ENCODE measurements at regions not wholly inside any gene's neighbourhood (a gene's known extent, or its start where the extent isn't known, plus 50 kb on each side); places are given as distances from the start of the nearest gene placed in this dataset.
A peak's percentile ranks its signal among the peaks of the same experiment; 100 is the strongest.
"Not testable (repeated sequence)": the region's sequence is repeated elsewhere in the genome, so short reads cannot be mapped to it uniquely, and the experiment has no call there.

DNA sequence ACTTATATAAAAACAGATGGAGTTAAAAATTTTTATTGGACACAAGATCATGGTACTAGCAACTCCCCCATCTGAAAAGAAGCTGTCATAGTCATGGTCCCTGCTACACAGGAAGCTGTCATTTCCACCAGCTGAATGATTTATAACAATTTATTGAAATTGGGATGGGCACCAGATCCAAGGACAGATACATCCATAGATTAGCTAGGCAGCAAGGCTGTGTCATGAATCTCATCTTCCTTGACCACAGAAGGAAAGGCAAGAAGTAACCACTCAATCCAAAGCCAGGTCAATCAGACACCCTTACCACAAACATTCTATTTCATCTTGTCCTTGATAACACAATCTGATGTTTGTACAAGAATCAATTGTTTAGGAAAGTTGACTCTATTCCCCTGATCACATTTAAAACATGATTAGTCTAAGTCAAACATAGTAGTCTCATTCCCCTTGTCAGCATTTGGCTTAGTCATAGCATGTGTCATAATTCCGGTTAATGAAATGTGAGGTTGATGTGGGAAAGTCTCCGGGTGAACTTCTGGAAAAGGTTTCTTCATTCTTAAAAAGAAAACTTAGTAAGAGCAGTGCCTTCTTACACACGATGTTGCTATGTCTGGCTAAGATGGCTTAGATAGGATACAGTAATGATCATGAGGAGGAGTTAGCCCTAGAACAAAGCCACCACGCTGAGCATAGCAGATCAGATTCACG, 462.6 kb upstream of the PAPPA start:
- DNase-seq (ENCODE audit: low read depth), result peak; percentile 99
- H3K4me3 ChIP-seq (ENCODE audit: low read length), result no peak overlapping the region
- TF ChIP-seq, protein P1, sequence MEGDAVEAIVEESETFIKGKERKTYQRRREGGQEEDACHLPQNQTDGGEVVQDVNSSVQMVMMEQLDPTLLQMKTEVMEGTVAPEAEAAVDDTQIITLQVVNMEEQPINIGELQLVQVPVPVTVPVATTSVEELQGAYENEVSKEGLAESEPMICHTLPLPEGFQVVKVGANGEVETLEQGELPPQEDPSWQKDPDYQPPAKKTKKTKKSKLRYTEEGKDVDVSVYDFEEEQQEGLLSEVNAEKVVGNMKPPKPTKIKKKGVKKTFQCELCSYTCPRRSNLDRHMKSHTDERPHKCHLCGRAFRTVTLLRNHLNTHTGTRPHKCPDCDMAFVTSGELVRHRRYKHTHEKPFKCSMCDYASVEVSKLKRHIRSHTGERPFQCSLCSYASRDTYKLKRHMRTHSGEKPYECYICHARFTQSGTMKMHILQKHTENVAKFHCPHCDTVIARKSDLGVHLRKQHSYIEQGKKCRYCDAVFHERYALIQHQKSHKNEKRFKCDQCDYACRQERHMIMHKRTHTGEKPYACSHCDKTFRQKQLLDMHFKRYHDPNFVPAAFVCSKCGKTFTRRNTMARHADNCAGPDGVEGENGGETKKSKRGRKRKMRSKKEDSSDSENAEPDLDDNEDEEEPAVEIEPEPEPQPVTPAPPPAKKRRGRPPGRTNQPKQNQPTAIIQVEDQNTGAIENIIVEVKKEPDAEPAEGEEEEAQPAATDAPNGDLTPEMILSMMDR (conservative IDR thresholded peaks at IDR 0.05; ENCODE audit: low read length), result no peak

DNA sequence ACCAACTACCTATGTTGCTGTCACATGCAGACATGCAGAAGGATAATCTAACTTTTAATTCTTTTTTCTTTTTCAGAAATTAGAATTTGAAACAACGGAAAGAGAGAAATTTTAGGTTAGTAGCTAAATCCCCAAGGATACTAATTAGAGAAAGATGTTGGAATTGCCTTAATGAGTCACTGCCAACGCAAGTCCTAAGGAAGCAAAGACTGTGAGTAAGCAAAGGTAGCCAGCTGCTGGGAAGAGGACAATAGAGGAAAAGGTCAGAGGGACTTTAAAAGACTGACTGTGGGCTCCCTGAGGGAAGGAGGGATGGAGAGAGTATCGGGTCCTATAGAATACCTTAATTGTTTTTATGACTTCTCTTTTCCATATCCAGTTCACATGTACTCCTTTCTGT, 461.9 kb upstream of the PAPPA start:
- DNase-seq (ENCODE audit: low read depth), result peak; percentile 93
- TF ChIP-seq, protein P1 (conservative IDR thresholded peaks at IDR 0.05; ENCODE audit: low read length), result no peak
- H3K4me3 ChIP-seq (ENCODE audit: low read length), result no peak overlapping the region

DNA sequence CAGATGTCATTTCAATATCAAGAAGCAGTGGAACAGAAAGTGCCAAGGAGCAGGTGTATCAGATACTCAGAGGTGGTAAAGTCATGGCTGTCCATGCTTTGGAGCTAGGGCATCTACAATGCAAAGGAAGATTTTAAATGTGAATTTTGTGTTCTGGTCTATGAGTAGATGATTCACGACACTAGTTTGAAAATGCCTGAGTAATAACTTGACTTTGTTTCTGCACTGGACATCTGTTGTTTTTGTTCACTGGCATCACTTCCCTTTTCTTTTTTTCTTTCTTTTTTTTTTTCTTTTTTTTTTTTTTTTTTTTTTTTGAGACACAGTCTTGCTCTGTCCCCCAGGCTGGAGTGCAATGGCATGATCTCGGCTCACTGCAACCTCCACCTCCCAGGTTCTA, 460.7 kb upstream of the PAPPA start:
- DNase-seq (ENCODE audit: low read depth), result peak; percentile 62
- H3K4me3 ChIP-seq (ENCODE audit: low read length), result not testable (repeated sequence)

DNA sequence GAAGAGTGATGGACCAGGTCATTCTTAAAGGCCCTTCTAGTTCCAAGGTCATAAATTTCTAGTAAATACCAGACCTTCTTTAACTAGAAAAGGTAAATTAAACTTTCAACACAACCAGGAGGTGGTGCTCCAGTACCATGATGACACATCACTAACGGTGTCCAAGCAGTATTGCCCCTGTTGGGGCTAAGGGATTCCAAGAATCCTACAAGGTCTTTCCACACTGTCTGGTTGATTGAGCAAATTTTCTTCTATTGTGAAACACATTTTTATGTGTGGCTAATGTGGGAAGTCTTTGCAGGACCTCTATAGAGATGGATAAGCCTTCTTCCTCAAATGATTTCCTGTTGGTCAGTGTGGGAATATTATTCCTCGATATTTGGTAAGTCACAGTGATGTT, 459.6 kb upstream of the PAPPA start:
- DNase-seq (ENCODE audit: low read depth), result peak; percentile 98
- no peak overlapping the region for H3K4me3 ChIP-seq (ENCODE audit: low read length)
- TF ChIP-seq, protein P1 (conservative IDR thresholded peaks at IDR 0.05; ENCODE audit: low read length), result peak; percentile 73

DNA sequence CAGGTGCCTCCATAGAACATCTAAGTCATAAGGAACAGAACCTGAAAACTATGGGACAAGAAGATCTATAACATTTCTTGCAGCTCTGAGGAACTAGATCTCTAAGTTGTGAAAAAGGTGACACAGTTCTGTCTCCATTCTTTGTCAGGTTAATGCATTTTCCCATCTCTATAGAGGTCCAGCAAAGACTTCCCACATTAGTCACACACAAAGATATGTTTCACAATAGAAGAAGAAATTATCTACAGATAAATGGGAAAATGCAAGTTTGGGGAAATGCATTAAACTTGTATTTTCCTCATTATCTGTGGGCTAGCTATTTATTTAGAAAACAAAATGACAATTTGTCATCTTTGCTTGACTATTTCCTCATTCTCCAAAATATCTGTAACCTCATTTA, 458.6 kb upstream of the PAPPA start:
- TF ChIP-seq, protein P1 (conservative IDR thresholded peaks at IDR 0.05; ENCODE audit: low read length), result no peak
- no peak overlapping the region for H3K4me3 ChIP-seq (ENCODE audit: low read length)
- peak; percentile 44 for DNase-seq (ENCODE audit: low read depth)

DNA sequence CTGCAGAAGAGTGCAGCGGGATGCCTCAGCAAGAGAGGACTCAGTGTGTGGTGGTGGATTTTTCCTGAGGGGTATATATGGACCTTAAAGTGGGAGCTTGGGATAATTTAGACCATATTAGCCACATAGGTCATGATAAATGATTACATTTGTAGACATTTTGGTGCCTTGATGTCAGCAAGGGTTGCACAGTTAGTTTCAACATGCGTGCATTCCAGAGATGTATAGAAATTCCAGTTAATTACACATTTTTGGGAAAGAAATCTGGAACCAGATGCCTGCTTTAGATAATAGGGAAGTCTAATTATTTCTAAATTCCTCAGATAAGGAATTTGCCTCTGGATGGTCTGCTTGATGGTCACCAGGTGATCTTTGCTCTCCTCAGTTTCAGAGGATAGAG, 440.6 kb upstream of the PAPPA start:
- TF ChIP-seq, protein P1 (conservative IDR thresholded peaks at IDR 0.05; ENCODE audit: low read length), result no peak
- no peak overlapping the region for H3K4me3 ChIP-seq (ENCODE audit: low read length)

DNA sequence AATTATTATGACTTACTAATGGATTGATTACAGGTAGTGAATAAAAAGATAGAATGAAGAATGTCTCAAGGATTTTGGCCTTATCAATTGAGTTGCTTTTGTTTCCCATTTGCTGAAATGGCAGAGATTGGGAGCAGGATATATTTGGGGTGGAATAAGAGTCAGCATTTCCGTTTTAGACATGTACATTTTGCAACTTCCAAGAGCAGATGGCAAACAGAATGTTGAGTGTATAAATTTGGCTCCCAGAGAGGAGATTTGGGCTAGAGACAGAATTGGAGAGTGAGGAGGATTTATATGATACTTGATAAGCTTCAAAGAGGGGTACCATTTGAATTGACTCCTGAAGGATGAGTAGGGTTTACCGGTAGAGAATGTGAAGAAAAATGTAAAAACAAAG, 437.9 kb upstream of the PAPPA start:
- TF ChIP-seq, protein P1 (conservative IDR thresholded peaks at IDR 0.05; ENCODE audit: low read length), result no peak
- peak; percentile 51 for DNase-seq (ENCODE audit: low read depth)
- H3K4me3 ChIP-seq (ENCODE audit: low read length), result no peak overlapping the region

More for the DNA sequence above, 440.6 kb upstream of the PAPPA start:
- no peak for DNase-seq (ENCODE audit: low read depth)

All from AG10803 (cell line).